HCT116 (cell line): ENCODE measurements at regions not wholly inside any gene's neighbourhood (a gene's known extent, or its start where the extent isn't known, plus 50 kb on each side); places are given as distances from the start of the nearest gene placed in this dataset.

Experiments
- ATAC-seq: fragments of 200-7000 bp; cut with Tn5 transposase; 2 replicates; pipeline ENCODE4 v1.9.1; 2020; ENCODE audit warnings: mild to moderate bottlenecking, moderate library complexity
- BruUV-seq: library from RNA; stranded (reverse); fragments of 400-500 nt; replicated peaks from 2 replicates; lab custom pipeline; 2021; lab: Mats Ljungman, UMichigan
- CTCF ChIA-PET: fragments of 300-600 bp; sonication (Branson Sonifier 250); formaldehyde crosslinking; loops from one replicate; lab custom pipeline; 2021; ENCODE audit warnings: antibody characterized with exemption; lab: Charles Lee
- POLR2A ChIA-PET: fragments of 300-600, 350-600 bp; sonication (Branson Sonifier 250); formaldehyde crosslinking; loops from one replicate; lab custom pipeline; 2021; ENCODE audit warnings: antibody characterized with exemption; lab: Charles Lee
- RAD21 ChIA-PET, 2 experiments: fragments of 300-600 bp; sonication (Branson Sonifier 250); formaldehyde crosslinking; loops; one replicate each; lab custom pipeline; 2023; ENCODE audit warnings: low total read pairs in 2 of 2; ENCODE audit not compliant: uncharacterized antibody in 2 of 2, unreplicated experiment in 2 of 2, low non-redundant PET in 1 of 2; lab: Charles Lee
- DNase-seq: peaks from one replicate; pipeline ENCODE4 v3.0.0-alpha.2; 2010; ENCODE audit warnings: low read depth, low spot score
- H2AFZ ChIP-seq: fragments of 200-600 bp; shearing (Covaris generic), sonication (generic); 2 replicates; pipeline ENCODE4 v1.6.1; 2017; ENCODE audit warnings: low read depth, mixed run types, mixed read lengths, antibody characterized with exemption, low read length; ENCODE audit not compliant: poor library complexity, severe bottlenecking
- H3K27ac ChIP-seq: 2 replicates; pipeline ENCODE4 v1.5.1; 2012; ENCODE audit warnings: low read depth, low read length
- H3K27me3 ChIP-seq: fragments of 200-600 bp; sonication (generic); 2 replicates; pipeline ENCODE4 v1.6.1; 2016; ENCODE audit warnings: mixed run types, low read length, mixed read lengths; ENCODE audit not compliant: insufficient read depth
- H3K36me3 ChIP-seq, 2 experiments: fragments of 200-500 bp in 1 of 2; fragments of 200-600 bp in 1 of 2; sonication (Bioruptor generic) in 1 of 2; sonication (generic) in 1 of 2; 2 replicates each; pipeline versions ENCODE4 v1.5.1 to v1.6.1; 2014 to 2016; ENCODE audit warnings: low read length in 2 of 2, inconsistent platforms in 1 of 2, mixed read lengths in 1 of 2, mixed run types in 1 of 2; ENCODE audit not compliant: insufficient read depth in 2 of 2, control insufficient read depth in 1 of 2
- H3K4me1 ChIP-seq, 2 experiments: fragments of 200-600 bp in 1 of 2; sonication (generic) in 1 of 2; 2 replicates each; pipeline versions ENCODE4 v1.5.1 to v1.6.1; 2012 to 2017; ENCODE audit warnings: low read length in 2 of 2, inconsistent platforms in 1 of 2, mild to moderate bottlenecking in 1 of 2, mixed read lengths in 1 of 2, mixed run types in 1 of 2, moderate library complexity in 1 of 2; ENCODE audit not compliant: insufficient read depth in 2 of 2, control insufficient read depth in 1 of 2
- H3K4me2 ChIP-seq: fragments of 200-600 bp; sonication (generic); 2 replicates; pipeline ENCODE4 v1.6.1; 2017; ENCODE audit warnings: mixed run types, low read length, mixed read lengths
- H3K4me3 ChIP-seq, 2 experiments: fragments of 200-600 bp in 1 of 2; sonication (generic) in 1 of 2; replicated peaks in 1 of 2; 2 replicates each; pipeline ENCODE4 v1.5.1; 2011 to 2016; ENCODE audit warnings: low read length in 2 of 2, control low read depth in 1 of 2, low read depth in 1 of 2, mild to moderate bottlenecking in 1 of 2, mixed read lengths in 1 of 2, mixed run types in 1 of 2
- H3K79me2 ChIP-seq: fragments of 200-600 bp; sonication (generic); 2 replicates; pipeline ENCODE4 v1.6.1; 2017; ENCODE audit warnings: mild to moderate bottlenecking, mixed run types, low read length, moderate library complexity, mixed read lengths; ENCODE audit not compliant: insufficient read depth
- H3K9ac ChIP-seq: fragments of 200-600 bp; sonication (generic); 2 replicates; pipeline ENCODE4 v1.6.1; 2016; ENCODE audit warnings: low read length, mixed read lengths
- H3K9me2 ChIP-seq: fragments of 200-600 bp; sonication (generic), shearing (Covaris generic); 2 replicates; pipeline ENCODE4 v1.6.1; 2017; ENCODE audit warnings: mixed run types, mild to moderate bottlenecking, moderate library complexity; ENCODE audit not compliant: insufficient read depth
- H3K9me3 ChIP-seq, 2 experiments: fragments of 200-500 bp in 1 of 2; fragments of 200-600 bp in 1 of 2; sonication (Bioruptor generic) in 1 of 2; sonication (generic) in 1 of 2; 2 replicates each; pipeline ENCODE4 v1.6.1; 2014 to 2017; ENCODE audit warnings: low read length in 2 of 2, mixed read lengths in 2 of 2, inconsistent platforms in 1 of 2, low read depth in 1 of 2, mild to moderate bottlenecking in 1 of 2, mixed run types in 1 of 2, moderate library complexity in 1 of 2; ENCODE audit not compliant: control insufficient read depth in 1 of 2, insufficient read depth in 1 of 2
- H4K20me1 ChIP-seq: fragments of 200-600 bp; sonication (generic), shearing (Covaris generic); 2 replicates; pipeline ENCODE4 v1.6.1; 2017; ENCODE audit warnings: mixed run types, mild to moderate bottlenecking, moderate library complexity; ENCODE audit not compliant: insufficient read depth
- ATF3 ChIP-seq: IDR thresholded peaks from 2 replicates; pipeline ENCODE4 v1.6.1; 2012
- CTCF ChIP-seq, 3 experiments: fragments of 200-600 bp in 1 of 3; sonication (generic) in 1 of 3; IDR thresholded peaks in 2 of 3; conservative IDR thresholded peaks in 1 of 3; 2 replicates each; pipeline ENCODE4 v1.5.1; 2012 to 2017; ENCODE audit warnings: low read depth in 2 of 3, low read length in 2 of 3, antibody characterized with exemption in 1 of 3, borderline replicate concordance in 1 of 3, control low read depth in 1 of 3, mild to moderate bottlenecking in 1 of 3, mixed read lengths in 1 of 3, mixed run types in 1 of 3, moderate library complexity in 1 of 3; ENCODE audit not compliant: insufficient read depth in 1 of 3
- FOSL1 ChIP-seq: IDR thresholded peaks from 2 replicates; pipeline ENCODE4 v1.6.1; 2012; ENCODE audit warnings: low read depth
- JUND ChIP-seq: IDR thresholded peaks from 2 replicates; pipeline ENCODE4 v1.6.1; 2012
- MAX ChIP-seq: IDR thresholded peaks from 2 replicates; pipeline ENCODE4 v1.6.1; 2012
- POLR2A ChIP-seq: IDR thresholded peaks from 2 replicates; pipeline ENCODE4 v1.7.0; 2011; ENCODE audit warnings: borderline replicate concordance; ENCODE audit not compliant: insufficient read depth, insufficient read length; ENCODE audit errors: extremely low read depth
- POLR2AphosphoS5 ChIP-seq: IDR thresholded peaks from 2 replicates; pipeline ENCODE4 v1.6.1; 2011; ENCODE audit warnings: mild to moderate bottlenecking, low read depth, low read length, moderate library complexity
- REST ChIP-seq: IDR thresholded peaks from 2 replicates; pipeline ENCODE4 v1.6.1; 2012; ENCODE audit warnings: low read depth
- SP1 ChIP-seq: IDR thresholded peaks from 2 replicates; pipeline ENCODE4 v1.6.1; 2012; ENCODE audit warnings: low read depth
- SRF ChIP-seq: IDR thresholded peaks from 2 replicates; pipeline ENCODE4 v1.6.1; 2012; ENCODE audit warnings: low read depth
- TCF7L2 ChIP-seq: IDR thresholded peaks from 2 replicates; pipeline ENCODE4 v1.7.0; 2011; ENCODE audit warnings: borderline replicate concordance, inconsistent platforms; ENCODE audit not compliant: insufficient read depth, insufficient read length; ENCODE audit errors: extremely low read depth
- YY1 ChIP-seq: IDR thresholded peaks from 2 replicates; pipeline ENCODE4 v1.6.1; 2011; ENCODE audit warnings: low read length, low read depth, moderate library complexity, mild to moderate bottlenecking; ENCODE audit not compliant: insufficient replicate concordance; ENCODE audit errors: extremely low read depth
- ZBTB33 ChIP-seq: IDR thresholded peaks from 2 replicates; pipeline ENCODE4 v1.6.1; 2011; ENCODE audit warnings: mild to moderate bottlenecking, low read length, moderate library complexity; ENCODE audit not compliant: insufficient replicate concordance; ENCODE audit errors: extremely low read depth
- intact Hi-C: fragments of 100-400 bp; cut with micrococcal nuclease; formaldehyde crosslinking; loops from 2 replicates; pipeline ENCODE4 v1.10.0; 2022

GRCh38 chr18:68462148-68462547 lies 252.8 kb downstream of the TMX3 start:
- TF ChIP-seq SP1, result no peak
- no peak for TF ChIP-seq POLR2A
- no peak for TF ChIP-seq CTCF (IDR thresholded peaks at IDR 0.05 in 2 of 3, conservative IDR thresholded peaks at IDR 0.05 in 1 of 3; ENCODE audit: borderline replicate concordance in 1 of 3, insufficient read depth in 1 of 3, low read depth in 2 of 3, low read length in 2 of 3)
- no peak for TF ChIP-seq ATF3
- TF ChIP-seq YY1, result no peak
- no peak for TF ChIP-seq TCF7L2
- TF ChIP-seq SRF, result no peak
- no peak for TF ChIP-seq JUND
- no peak for TF ChIP-seq REST
- TF ChIP-seq MAX, result no peak
- TF ChIP-seq POLR2AphosphoS5, result no peak
- no peak for TF ChIP-seq ZBTB33
- no peak for TF ChIP-seq FOSL1
- DNase-seq, result no peak
- Histone ChIP-seq H3K27me3 (no peaks in the 10 kb centered on the region), H3K4me1 (no peaks in the 10 kb centered on the region), H2AFZ (no peak overlapping the region), H3K9ac (no peak overlapping the region), H3K36me3 (no peaks in the 10 kb centered on the region), H3K79me2 (no peaks in the 10 kb centered on the region), H4K20me1 (no peaks in the 10 kb centered on the region), H3K9me2 (no peaks in the 10 kb centered on the region), H3K4me2 (no peak overlapping the region), H3K9me3 (peaks cover 11 to 14% of the 10 kb centered on the region in 2 experiments; a peak in 2 of 4 replicates), H3K4me3 (no peak overlapping the region), H3K27ac (no peak overlapping the region)
- ATAC-seq, result no peak
- CTCF ChIA-PET, result no interaction called here
- RAD21 ChIA-PET, result no interaction called here
- POLR2A ChIA-PET, result no interaction called here
- no TSS peak for BruUV-seq
- intact Hi-C loops, result no loop called here
